ENCODE measurements at regions not wholly inside any gene's neighbourhood (a gene's known extent, or its start where the extent isn't known, plus 50 kb on each side); places are given as distances from the start of the nearest gene placed in this dataset.

DNA sequence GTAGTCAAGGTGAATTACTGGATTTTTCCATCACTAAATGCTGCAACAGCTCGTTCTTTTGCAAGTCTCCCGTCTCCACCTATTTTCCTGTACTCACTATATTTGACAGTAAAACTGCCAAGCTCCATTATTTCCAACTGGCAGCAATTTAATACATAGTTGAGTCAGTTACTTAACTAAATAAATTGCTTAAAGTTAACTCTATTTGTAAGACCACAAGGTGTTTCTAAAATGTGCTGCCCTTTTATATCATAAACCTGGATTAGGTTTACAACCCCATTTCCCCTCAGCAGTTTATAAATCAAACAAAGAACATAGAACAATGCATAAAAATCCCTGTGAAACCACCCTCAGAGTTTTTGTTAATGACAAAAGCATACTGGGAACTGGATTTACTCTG lies 211.4 kb upstream of the DPH6 start (continued):
- 0 out of 2 replicates have a peak, but pooled peaks have one; percentile 45 for TF ChIP-seq OVOL3 (tag by site-specific recombination; IDR thresholded peaks at IDR 0.05)
- TF ChIP-seq ZFP37 (tag by site-specific recombination; IDR thresholded peaks at IDR 0.05) = no peak
- peak; percentile 78 for TF ChIP-seq FEZF1 (tag by site-specific recombination; IDR thresholded peaks at IDR 0.05)
- TF ChIP-seq, protein P1, sequence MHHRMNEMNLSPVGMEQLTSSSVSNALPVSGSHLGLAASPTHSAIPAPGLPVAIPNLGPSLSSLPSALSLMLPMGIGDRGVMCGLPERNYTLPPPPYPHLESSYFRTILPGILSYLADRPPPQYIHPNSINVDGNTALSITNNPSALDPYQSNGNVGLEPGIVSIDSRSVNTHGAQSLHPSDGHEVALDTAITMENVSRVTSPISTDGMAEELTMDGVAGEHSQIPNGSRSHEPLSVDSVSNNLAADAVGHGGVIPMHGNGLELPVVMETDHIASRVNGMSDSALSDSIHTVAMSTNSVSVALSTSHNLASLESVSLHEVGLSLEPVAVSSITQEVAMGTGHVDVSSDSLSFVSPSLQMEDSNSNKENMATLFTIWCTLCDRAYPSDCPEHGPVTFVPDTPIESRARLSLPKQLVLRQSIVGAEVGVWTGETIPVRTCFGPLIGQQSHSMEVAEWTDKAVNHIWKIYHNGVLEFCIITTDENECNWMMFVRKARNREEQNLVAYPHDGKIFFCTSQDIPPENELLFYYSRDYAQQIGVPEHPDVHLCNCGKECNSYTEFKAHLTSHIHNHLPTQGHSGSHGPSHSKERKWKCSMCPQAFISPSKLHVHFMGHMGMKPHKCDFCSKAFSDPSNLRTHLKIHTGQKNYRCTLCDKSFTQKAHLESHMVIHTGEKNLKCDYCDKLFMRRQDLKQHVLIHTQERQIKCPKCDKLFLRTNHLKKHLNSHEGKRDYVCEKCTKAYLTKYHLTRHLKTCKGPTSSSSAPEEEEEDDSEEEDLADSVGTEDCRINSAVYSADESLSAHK (tag by site-specific recombination; IDR thresholded peaks at IDR 0.05) = peak; percentile 77; the same call in 1 of the 2 replicates
- TF ChIP-seq, protein P2, sequence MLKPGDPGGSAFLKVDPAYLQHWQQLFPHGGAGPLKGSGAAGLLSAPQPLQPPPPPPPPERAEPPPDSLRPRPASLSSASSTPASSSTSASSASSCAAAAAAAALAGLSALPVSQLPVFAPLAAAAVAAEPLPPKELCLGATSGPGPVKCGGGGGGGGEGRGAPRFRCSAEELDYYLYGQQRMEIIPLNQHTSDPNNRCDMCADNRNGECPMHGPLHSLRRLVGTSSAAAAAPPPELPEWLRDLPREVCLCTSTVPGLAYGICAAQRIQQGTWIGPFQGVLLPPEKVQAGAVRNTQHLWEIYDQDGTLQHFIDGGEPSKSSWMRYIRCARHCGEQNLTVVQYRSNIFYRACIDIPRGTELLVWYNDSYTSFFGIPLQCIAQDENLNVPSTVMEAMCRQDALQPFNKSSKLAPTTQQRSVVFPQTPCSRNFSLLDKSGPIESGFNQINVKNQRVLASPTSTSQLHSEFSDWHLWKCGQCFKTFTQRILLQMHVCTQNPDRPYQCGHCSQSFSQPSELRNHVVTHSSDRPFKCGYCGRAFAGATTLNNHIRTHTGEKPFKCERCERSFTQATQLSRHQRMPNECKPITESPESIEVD (tag by site-specific recombination; IDR thresholded peaks at IDR 0.05) = peak; percentile 86
- no peak for TF ChIP-seq ZNF37A (tag by site-specific recombination; IDR thresholded peaks at IDR 0.05)
- TF ChIP-seq WT1 (tag by site-specific recombination; IDR thresholded peaks at IDR 0.05) = peak; percentile 58
- TF ChIP-seq MZF1 (tag by site-specific recombination; IDR thresholded peaks at IDR 0.05; ENCODE audit: borderline replicate concordance) = no peak
- no peak for TF ChIP-seq PRDM1 (tag by site-specific recombination; IDR thresholded peaks at IDR 0.05)
- 0 out of 2 replicates have a peak, but pooled peaks have one; percentile 47 for TF ChIP-seq ZNF561 (tag by site-specific recombination; IDR thresholded peaks at IDR 0.05; ENCODE audit: borderline replicate concordance)
- TF ChIP-seq GLIS1 (tag by site-specific recombination; IDR thresholded peaks at IDR 0.05) = peak; percentile 30; the same call in 1 of the 2 replicates
- 0 out of 2 replicates have a peak, but pooled peaks have one; percentile 34 for TF ChIP-seq BCL11B (tag by site-specific recombination; IDR thresholded peaks at IDR 0.05; ENCODE audit: low read depth)
- peak; percentile 9; the same call in 1 of the 2 replicates for TF ChIP-seq ZNF664 (tag by site-specific recombination; IDR thresholded peaks at IDR 0.05)
- peak; percentile 51; the same call in 1 of the 2 replicates for TF ChIP-seq OSR2 (tag by site-specific recombination; IDR thresholded peaks at IDR 0.05)
- TF ChIP-seq, protein P3, sequence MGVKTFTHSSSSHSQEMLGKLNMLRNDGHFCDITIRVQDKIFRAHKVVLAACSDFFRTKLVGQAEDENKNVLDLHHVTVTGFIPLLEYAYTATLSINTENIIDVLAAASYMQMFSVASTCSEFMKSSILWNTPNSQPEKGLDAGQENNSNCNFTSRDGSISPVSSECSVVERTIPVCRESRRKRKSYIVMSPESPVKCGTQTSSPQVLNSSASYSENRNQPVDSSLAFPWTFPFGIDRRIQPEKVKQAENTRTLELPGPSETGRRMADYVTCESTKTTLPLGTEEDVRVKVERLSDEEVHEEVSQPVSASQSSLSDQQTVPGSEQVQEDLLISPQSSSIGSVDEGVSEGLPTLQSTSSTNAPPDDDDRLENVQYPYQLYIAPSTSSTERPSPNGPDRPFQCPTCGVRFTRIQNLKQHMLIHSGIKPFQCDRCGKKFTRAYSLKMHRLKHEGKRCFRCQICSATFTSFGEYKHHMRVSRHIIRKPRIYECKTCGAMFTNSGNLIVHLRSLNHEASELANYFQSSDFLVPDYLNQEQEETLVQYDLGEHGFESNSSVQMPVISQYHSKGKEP (tag by site-specific recombination; IDR thresholded peaks at IDR 0.05) = peak; percentile 81
- TF ChIP-seq ZNF560 (tag by site-specific recombination; IDR thresholded peaks at IDR 0.05; ENCODE audit: borderline replicate concordance) = no peak
- TF ChIP-seq ZBTB17 (tag by site-specific recombination; IDR thresholded peaks at IDR 0.05) = 0 out of 2 replicates have a peak, but pooled peaks have one; percentile 15

DNA sequence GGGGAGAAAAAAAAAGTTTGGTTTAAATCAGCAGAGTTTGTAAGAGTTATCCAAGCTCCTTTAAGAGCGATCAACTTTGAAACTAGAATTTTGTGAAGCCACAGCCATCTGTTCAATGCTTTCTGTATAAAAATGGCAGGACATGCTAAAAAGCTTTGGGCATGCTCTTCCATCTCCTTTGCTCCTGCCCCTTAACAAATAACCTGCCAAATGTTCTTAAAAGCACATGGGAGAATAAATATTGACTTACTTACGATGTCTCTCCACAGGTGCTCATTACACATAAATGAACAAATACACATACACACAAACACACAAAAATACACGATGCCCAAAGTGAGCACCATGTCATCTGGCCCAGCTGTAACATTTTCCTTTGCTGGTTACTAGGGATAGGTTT lies 211.8 kb upstream of the DPH6 start:
- Histone ChIP-seq H3K9me3 (ENCODE audit: control insufficient read depth, insufficient read depth, low read depth, low read length) (no peaks in the 10 kb centered on the region), H3K4me1 (ENCODE audit: control insufficient read depth, insufficient read depth, low read length) (peaks cover 26% of the 10 kb centered on the region), H3K4me3 (ENCODE audit: low read depth, low read length) (no peak overlapping the region), H3K27ac (ENCODE audit: extremely low read depth, low read depth, low read length) (peak overlapping the region; percentile 62), H3K36me3 (ENCODE audit: control insufficient read depth in 2 of 2, insufficient read depth in 1 of 2, low read length in 2 of 2) (no peaks in the 10 kb centered on the region)
- ChIA-PET CTCF (no interaction called here), POLR2A (interaction anchor here (0.7 kb wide), 1 partner anchor 61 kb away, joined by 3 read pairs; no protein-coding TSS in a partner anchor)
- TF ChIP-seq, protein P2 (tag by site-specific recombination; IDR thresholded peaks at IDR 0.05) = peak; percentile 1; the same call in 1 of the 2 replicates
- TF ChIP-seq ZNF561 (tag by site-specific recombination; IDR thresholded peaks at IDR 0.05; ENCODE audit: borderline replicate concordance) (0 out of 2 replicates have a peak, but pooled peaks have one; percentile 1), MYNN (tag by site-specific recombination; IDR thresholded peaks at IDR 0.05; ENCODE audit: borderline replicate concordance) (no peak), ZBTB8A (tag by site-specific recombination; IDR thresholded peaks at IDR 0.05) (no peak)
- TF ChIP-seq, protein P4, sequence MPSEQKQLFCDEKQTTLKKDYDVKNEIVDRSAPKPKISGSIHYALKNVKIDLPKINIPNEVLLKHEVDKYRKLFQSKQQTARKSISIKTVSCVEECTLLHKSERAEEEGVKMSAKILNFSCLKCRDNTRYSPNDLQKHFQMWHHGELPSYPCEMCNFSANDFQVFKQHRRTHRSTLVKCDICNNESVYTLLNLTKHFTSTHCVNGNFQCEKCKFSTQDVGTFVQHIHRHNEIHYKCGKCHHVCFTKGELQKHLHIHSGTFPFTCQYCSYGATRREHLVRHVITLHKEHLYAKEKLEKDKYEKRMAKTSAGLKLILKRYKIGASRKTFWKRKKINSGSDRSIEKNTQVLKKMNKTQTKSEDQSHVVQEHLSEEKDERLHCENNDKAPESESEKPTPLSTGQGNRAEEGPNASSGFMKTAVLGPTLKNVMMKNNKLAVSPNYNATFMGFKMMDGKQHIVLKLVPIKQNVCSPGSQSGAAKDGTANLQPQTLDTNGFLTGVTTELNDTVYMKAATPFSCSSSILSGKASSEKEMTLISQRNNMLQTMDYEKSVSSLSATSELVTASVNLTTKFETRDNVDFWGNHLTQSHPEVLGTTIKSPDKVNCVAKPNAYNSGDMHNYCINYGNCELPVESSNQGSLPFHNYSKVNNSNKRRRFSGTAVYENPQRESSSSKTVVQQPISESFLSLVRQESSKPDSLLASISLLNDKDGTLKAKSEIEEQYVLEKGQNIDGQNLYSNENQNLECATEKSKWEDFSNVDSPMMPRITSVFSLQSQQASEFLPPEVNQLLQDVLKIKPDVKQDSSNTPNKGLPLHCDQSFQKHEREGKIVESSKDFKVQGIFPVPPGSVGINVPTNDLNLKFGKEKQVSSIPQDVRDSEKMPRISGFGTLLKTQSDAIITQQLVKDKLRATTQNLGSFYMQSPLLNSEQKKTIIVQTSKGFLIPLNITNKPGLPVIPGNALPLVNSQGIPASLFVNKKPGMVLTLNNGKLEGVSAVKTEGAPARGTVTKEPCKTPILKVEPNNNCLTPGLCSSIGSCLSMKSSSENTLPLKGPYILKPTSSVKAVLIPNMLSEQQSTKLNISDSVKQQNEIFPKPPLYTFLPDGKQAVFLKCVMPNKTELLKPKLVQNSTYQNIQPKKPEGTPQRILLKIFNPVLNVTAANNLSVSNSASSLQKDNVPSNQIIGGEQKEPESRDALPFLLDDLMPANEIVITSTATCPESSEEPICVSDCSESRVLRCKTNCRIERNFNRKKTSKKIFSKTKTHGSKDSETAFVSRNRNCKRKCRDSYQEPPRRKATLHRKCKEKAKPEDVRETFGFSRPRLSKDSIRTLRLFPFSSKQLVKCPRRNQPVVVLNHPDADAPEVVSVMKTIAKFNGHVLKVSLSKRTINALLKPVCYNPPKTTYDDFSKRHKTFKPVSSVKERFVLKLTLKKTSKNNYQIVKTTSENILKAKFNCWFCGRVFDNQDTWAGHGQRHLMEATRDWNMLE (tag by site-specific recombination; conservative IDR thresholded peaks at IDR 0.05; ENCODE audit: low read depth) = no peak

Measured in HEK293 (cell line).